ENCODE measurements at regions not wholly inside any gene's neighbourhood (a gene's known extent, or its start where the extent isn't known, plus 50 kb on each side); places are given as distances from the start of the nearest gene placed in this dataset.

DNA sequence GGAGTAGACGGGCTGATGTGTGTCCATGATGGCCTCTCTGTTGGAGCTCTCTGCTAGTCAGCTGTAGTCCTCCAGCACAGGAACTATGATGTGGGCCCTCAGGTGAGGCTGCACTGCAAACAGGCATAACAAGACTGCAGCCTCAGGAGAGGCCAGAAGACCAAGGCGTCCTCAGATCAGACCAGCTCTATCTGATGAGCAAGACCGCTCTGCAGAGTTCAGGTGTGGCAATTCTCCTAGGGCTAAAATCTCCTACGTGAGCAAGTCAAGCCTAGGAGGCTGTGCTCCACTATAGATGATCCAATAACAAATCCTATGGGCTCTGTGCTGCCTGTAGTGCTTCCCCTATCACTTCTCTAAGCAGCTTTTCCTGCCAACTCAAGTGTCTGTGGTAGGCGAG, 633.4 kb upstream of the SYNCRIP start:
- intact Hi-C loops (cut with DNase I), result no loop called here
- no peak for FAIRE-seq

DNA sequence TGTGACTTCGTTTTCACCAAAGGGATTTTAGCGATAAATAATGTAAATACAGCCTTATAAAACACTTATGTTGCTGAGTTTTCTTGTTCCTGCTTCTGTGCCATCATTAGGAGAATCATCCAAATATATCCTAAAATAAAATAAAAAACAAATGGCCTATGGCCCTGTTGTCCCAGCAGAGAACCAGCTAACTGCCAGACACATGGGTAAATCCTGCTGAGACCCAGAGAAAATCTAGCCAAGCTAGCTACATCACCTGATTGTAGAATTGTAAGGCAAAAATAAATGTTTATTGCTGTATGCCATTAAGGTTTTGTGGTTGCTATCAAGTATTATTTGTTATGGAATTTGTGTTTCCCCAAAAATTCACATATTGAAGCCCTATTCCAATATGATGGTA, 631.2 kb upstream of the SYNCRIP start:
- Histone ChIP-seq H3K4me1 (ENCODE audit: control insufficient read depth in 2 of 3, insufficient read depth in 2 of 3, low read depth in 1 of 3, low read length in 3 of 3) (no peaks in the 10 kb centered on the region), H3K27me3 (ENCODE audit: control insufficient read depth, insufficient read depth, low read length) (no peaks in the 10 kb centered on the region), H3K27ac (ENCODE audit: low read depth in 2 of 2, low read length in 2 of 2) (no peak overlapping the region), H3K9ac (ENCODE audit: low read length in 3 of 3) (no peak overlapping the region), H3K9me3 (ENCODE audit: control insufficient read depth in 2 of 3, insufficient read depth in 1 of 3, low read length in 3 of 3) (no peaks in the 10 kb centered on the region), H3K36me3 (ENCODE audit: control insufficient read depth in 2 of 3, insufficient read depth in 3 of 3, low read length in 3 of 3) (no peaks in the 10 kb centered on the region), H3K4me3 (ENCODE audit: low read length in 3 of 3) (no peak overlapping the region)
- TF ChIP-seq, protein P1, sequence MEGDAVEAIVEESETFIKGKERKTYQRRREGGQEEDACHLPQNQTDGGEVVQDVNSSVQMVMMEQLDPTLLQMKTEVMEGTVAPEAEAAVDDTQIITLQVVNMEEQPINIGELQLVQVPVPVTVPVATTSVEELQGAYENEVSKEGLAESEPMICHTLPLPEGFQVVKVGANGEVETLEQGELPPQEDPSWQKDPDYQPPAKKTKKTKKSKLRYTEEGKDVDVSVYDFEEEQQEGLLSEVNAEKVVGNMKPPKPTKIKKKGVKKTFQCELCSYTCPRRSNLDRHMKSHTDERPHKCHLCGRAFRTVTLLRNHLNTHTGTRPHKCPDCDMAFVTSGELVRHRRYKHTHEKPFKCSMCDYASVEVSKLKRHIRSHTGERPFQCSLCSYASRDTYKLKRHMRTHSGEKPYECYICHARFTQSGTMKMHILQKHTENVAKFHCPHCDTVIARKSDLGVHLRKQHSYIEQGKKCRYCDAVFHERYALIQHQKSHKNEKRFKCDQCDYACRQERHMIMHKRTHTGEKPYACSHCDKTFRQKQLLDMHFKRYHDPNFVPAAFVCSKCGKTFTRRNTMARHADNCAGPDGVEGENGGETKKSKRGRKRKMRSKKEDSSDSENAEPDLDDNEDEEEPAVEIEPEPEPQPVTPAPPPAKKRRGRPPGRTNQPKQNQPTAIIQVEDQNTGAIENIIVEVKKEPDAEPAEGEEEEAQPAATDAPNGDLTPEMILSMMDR (IDR thresholded peaks at IDR 0.05; ENCODE audit: borderline replicate concordance, extremely low read depth, insufficient read depth), result no peak
- intact Hi-C loops (cut with DNase I), result no loop called here
- FAIRE-seq (no peak), DNase-seq (no peak)

More for the DNA sequence above, 633.4 kb upstream of the SYNCRIP start:
- Histone ChIP-seq H3K36me3 (ENCODE audit: control insufficient read depth in 2 of 3, insufficient read depth in 3 of 3, low read length in 3 of 3) (no peaks in the 10 kb centered on the region), H3K4me3 (ENCODE audit: low read length in 3 of 3) (no peak overlapping the region), H3K27ac (ENCODE audit: low read depth in 2 of 2, low read length in 2 of 2) (no peak overlapping the region), H3K27me3 (ENCODE audit: control insufficient read depth, insufficient read depth, low read length) (no peaks in the 10 kb centered on the region), H3K9ac (ENCODE audit: low read length in 3 of 3) (no peak overlapping the region), H3K9me3 (ENCODE audit: control insufficient read depth in 2 of 3, insufficient read depth in 1 of 3, low read length in 3 of 3) (no peaks in the 10 kb centered on the region), H3K4me1 (ENCODE audit: control insufficient read depth in 2 of 3, insufficient read depth in 2 of 3, low read depth in 1 of 3, low read length in 3 of 3) (no peaks in the 10 kb centered on the region)
- DNase-seq, result no peak
- TF ChIP-seq, protein P1 (IDR thresholded peaks at IDR 0.05; ENCODE audit: borderline replicate concordance, extremely low read depth, insufficient read depth), result no peak

DNA sequence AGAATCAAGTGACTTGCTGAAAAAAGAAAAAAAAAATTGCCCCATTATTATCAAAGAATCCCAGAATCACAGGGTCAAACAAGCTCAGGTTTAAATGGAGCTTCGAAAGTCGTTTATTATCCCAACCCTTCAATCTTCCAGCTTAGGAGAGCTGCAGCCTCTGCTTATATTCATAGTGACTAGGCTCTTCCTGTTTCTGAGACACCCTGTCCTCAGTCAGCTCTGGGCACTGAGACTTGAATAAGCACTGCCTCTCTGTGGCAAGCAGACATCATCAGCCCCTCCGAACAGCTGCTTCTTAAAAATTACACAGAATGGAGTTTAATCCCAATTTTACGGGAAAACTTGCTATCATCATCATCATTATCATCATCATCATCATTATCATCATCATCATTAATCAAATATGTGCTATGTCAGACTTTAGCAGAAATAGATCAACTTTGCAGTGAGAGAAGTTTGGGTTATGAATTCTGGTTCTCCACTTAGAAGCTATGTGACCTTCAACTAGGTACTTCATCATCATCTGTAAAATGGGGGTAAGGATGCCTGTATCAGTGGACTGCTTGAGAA, 614.0 kb upstream of the SYNCRIP start:
- no peaks in the 10 kb centered on the region for H3K4me1 ChIP-seq (ENCODE audit: control insufficient read depth in 2 of 3, insufficient read depth in 2 of 3, low read depth in 1 of 3, low read length in 3 of 3)
- H3K4me3 ChIP-seq (ENCODE audit: low read length in 3 of 3), result no peak overlapping the region
- TF ChIP-seq, protein P1 (IDR thresholded peaks at IDR 0.05; ENCODE audit: borderline replicate concordance, extremely low read depth, insufficient read depth), result no peak
- FAIRE-seq, result no peak
- H3K9ac ChIP-seq (ENCODE audit: low read length in 3 of 3), result no peak overlapping the region
- DNase-seq, result no peak
- H3K36me3 ChIP-seq (ENCODE audit: control insufficient read depth in 2 of 3, insufficient read depth in 3 of 3, low read length in 3 of 3), result no peaks in the 10 kb centered on the region
- H3K27me3 ChIP-seq (ENCODE audit: control insufficient read depth, insufficient read depth, low read length), result no peaks in the 10 kb centered on the region
- no peak overlapping the region for H3K27ac ChIP-seq (ENCODE audit: low read depth in 2 of 2, low read length in 2 of 2)
- intact Hi-C loops (cut with DNase I), result no loop called here
- H3K9me3 ChIP-seq (ENCODE audit: control insufficient read depth in 2 of 3, insufficient read depth in 1 of 3, low read length in 3 of 3), result no peaks in the 10 kb centered on the region

DNA sequence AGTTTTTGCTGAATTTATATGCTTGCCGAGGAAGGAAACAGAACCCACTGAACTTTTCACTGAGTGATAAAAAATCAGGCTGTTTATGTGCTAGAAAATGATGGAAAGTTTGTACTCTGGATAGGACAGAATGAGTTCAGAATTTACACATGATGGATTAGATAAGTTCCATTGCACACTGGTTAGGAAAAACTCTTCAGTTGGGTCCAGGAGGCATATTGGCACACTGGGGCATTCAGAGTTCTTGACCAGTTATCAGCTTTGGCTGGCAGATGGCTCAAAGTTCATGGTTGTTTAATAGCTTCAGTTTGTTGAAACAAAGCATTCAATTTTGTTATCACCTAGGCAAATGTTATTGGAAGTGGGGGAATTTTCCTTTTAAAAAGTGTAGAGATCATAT, 613.3 kb upstream of the SYNCRIP start:
- TF ChIP-seq, protein P1 (IDR thresholded peaks at IDR 0.05; ENCODE audit: borderline replicate concordance, extremely low read depth, insufficient read depth), result no peak
- H3K27ac ChIP-seq (ENCODE audit: low read depth in 2 of 2, low read length in 2 of 2), result no peak overlapping the region
- H3K36me3 ChIP-seq (ENCODE audit: control insufficient read depth in 2 of 3, insufficient read depth in 3 of 3, low read length in 3 of 3), result no peaks in the 10 kb centered on the region
- H3K27me3 ChIP-seq (ENCODE audit: control insufficient read depth, insufficient read depth, low read length), result no peaks in the 10 kb centered on the region
- H3K9ac ChIP-seq (ENCODE audit: low read length in 3 of 3), result no peak overlapping the region
- H3K4me1 ChIP-seq (ENCODE audit: control insufficient read depth in 2 of 3, insufficient read depth in 2 of 3, low read depth in 1 of 3, low read length in 3 of 3), result no peaks in the 10 kb centered on the region
- FAIRE-seq (no peak), DNase-seq (no peak)
- no peak overlapping the region for H3K4me3 ChIP-seq (ENCODE audit: low read length in 3 of 3)
- intact Hi-C loops (cut with DNase I), result no loop called here
- no peaks in the 10 kb centered on the region for H3K9me3 ChIP-seq (ENCODE audit: control insufficient read depth in 2 of 3, insufficient read depth in 1 of 3, low read length in 3 of 3)

Measured in kidney (tissue), 13 donors.